Naive thymus-derived CD4-positive, alpha-beta T cell (primary cell): ENCODE measurements at regions not wholly inside any gene's neighbourhood (a gene's known extent, or its start where the extent isn't known, plus 50 kb on each side); places are given as distances from the start of the nearest gene placed in this dataset.

Experiments
- ATAC-seq: fragments of 150-1000 bp; cut with Tn5 transposase; 2 replicates; pipeline ENCODE4 v1.10.0; 2021; ENCODE audit warnings: mild to moderate bottlenecking, moderate library complexity
- CTCF ChIA-PET: fragments of 350-600 bp; sonication (Branson Sonifier 250); formaldehyde crosslinking; loops from one replicate; lab custom pipeline; 2021; ENCODE audit warnings: antibody characterized with exemption; lab: Charles Lee
- POLR2A ChIA-PET: fragments of 350-600 bp; sonication (Branson Sonifier 250); formaldehyde crosslinking; loops from one replicate; lab custom pipeline; 2021; ENCODE audit warnings: antibody characterized with exemption, inconsistent platforms; lab: Charles Lee
- DNase-seq, 9 donors: peaks; one replicate each; pipeline versions ENCODE4 v3.0.0 to v3.0.0-alpha.2; 2020 to 2022; ENCODE audit warnings: mixed read lengths in 1 of 9
- H3K27ac ChIP-seq: one replicate; pipeline ENCODE4 v1.7.0; 2013; ENCODE audit warnings: mild to moderate bottlenecking, low read depth, low read length, moderate library complexity
- H3K27me3 ChIP-seq, 2 donors: one replicate each; pipeline ENCODE4 v1.7.0; 2013; ENCODE audit warnings: low read length in 2 of 2, mild to moderate bottlenecking in 2 of 2, moderate library complexity in 2 of 2; ENCODE audit not compliant: control insufficient read depth in 2 of 2, insufficient read depth in 2 of 2
- H3K36me3 ChIP-seq, 3 experiments: 1 replicate in 2 of 3; 2 replicates in 1 of 3; pipeline ENCODE4 v1.7.0; 2013; ENCODE audit warnings: low read length in 3 of 3, mild to moderate bottlenecking in 3 of 3, moderate library complexity in 1 of 3; ENCODE audit not compliant: insufficient read depth in 3 of 3, control insufficient read depth in 2 of 3
- H3K4me1 ChIP-seq, 2 donors: one replicate each; pipeline ENCODE4 v1.7.0; 2013; ENCODE audit warnings: low read length in 2 of 2, mild to moderate bottlenecking in 2 of 2, moderate library complexity in 1 of 2; ENCODE audit not compliant: control insufficient read depth in 2 of 2, insufficient read depth in 2 of 2
- H3K4me3 ChIP-seq: 2 replicates; pipeline ENCODE4 v1.7.0; 2013; ENCODE audit warnings: mild to moderate bottlenecking, low read length
- H3K9me3 ChIP-seq, 3 experiments: 1 replicate in 2 of 3; 2 replicates in 1 of 3; pipeline ENCODE4 v1.7.0; 2013; ENCODE audit warnings: low read length in 3 of 3; ENCODE audit not compliant: control insufficient read depth in 2 of 3
- H3K27ac Mint-ChIP-seq, 9 donors: one replicate each; pipeline ENCODE4 v1.8.0; 2020 to 2022; ENCODE audit warnings: mixed read lengths in 9 of 9, mild to moderate bottlenecking in 8 of 9, moderate library complexity in 5 of 9, inconsistent platforms in 2 of 9
- H3K27me3 Mint-ChIP-seq, 5 donors: one replicate each; pipeline ENCODE4 v1.8.0; 2021 to 2022; ENCODE audit warnings: mixed read lengths in 5 of 5, mild to moderate bottlenecking in 1 of 5
- H3K36me3 Mint-ChIP-seq, 5 donors: one replicate each; pipeline ENCODE4 v1.8.0; 2020 to 2022; ENCODE audit warnings: mixed read lengths in 5 of 5, mild to moderate bottlenecking in 3 of 5, inconsistent platforms in 1 of 5
- H3K4me1 Mint-ChIP-seq, 7 donors: one replicate each; pipeline ENCODE4 v1.8.0; 2020 to 2022; ENCODE audit warnings: mixed read lengths in 7 of 7, mild to moderate bottlenecking in 3 of 7, inconsistent platforms in 1 of 7
- H3K4me3 Mint-ChIP-seq, 10 donors: one replicate each; pipeline ENCODE4 v1.8.0; 2020 to 2022; ENCODE audit warnings: mild to moderate bottlenecking in 10 of 10, mixed read lengths in 10 of 10, moderate library complexity in 6 of 10, inconsistent platforms in 2 of 10
- H3K9me3 Mint-ChIP-seq, 11 donors: one replicate each; pipeline ENCODE4 v1.8.0; 2020 to 2022; ENCODE audit warnings: mixed read lengths in 11 of 11, mild to moderate bottlenecking in 4 of 11, inconsistent platforms in 1 of 11, moderate library complexity in 1 of 11
- intact Hi-C, 2 donors: fragments of 100-400 bp; cut with micrococcal nuclease; formaldehyde crosslinking; loops; one replicate each; pipeline ENCODE4 v1.15.1; 2023

DNA sequence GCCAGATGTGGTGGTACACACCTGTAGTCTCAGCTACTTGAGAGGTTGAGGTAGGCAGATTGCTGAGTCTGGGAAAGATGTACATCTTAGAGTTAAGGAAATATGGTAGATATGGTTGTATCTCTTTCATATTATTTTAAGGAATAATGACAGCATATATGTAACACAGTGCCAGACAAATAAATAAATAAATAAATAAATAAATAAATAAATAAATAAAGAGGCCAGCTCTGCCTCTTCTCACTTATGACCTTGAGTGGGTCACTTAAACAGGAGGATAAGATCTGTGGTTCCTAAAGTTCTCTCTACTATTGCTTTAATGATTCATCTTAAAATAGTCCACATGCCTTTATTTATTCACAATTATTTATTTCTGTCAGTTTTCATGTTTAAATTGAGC lies 890.9 kb upstream of the TENM4 start:
- H3K9me3 Mint-ChIP-seq = peaks cover 0 to 22% (median 5%) of the 10 kb centered on the region in 11 donors
- Histone ChIP-seq H3K27me3 (no peaks in the 10 kb centered on the region), H3K9me3 (no peaks in the 10 kb centered on the region), H3K4me1 (no peaks in the 10 kb centered on the region), H3K27ac (no peak overlapping the region), H3K36me3 (no peaks in the 10 kb centered on the region), H3K4me3 (no peak overlapping the region)
- ChIA-PET CTCF (no interaction called here), POLR2A (no interaction called here)
- H3K4me1 Mint-ChIP-seq = no peaks in the 10 kb centered on the region
- no peak overlapping the region for H3K4me3 Mint-ChIP-seq
- H3K27ac Mint-ChIP-seq = no peak overlapping the region
- DNase-seq (no peak), ATAC-seq (no peak)
- intact Hi-C loops = no loop called here
- no peaks in the 10 kb centered on the region for H3K36me3 Mint-ChIP-seq
- no peaks in the 10 kb centered on the region for H3K27me3 Mint-ChIP-seq

DNA sequence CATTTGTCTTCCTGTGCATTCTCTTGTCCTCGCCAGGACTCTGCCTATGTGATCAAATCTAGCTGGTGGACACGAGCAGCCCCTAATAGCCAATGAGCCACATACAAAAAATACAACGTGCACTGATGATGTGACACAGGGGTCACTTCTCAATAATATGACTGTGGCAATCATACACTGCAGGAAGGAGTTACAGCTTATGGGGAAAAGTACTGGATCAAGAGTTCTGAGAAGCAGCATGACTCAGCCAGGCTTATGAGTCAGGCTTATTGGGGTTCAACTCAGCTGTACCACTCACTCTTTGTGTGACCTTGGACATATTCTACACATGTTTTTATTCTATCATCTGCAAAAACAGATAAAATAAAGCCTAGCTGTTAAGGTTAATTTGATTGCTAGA lies 889.4 kb upstream of the TENM4 start:
- CTCF ChIA-PET = no interaction called here
- H3K36me3 Mint-ChIP-seq = no peaks in the 10 kb centered on the region
- no peaks in the 10 kb centered on the region for H3K27me3 Mint-ChIP-seq
- Histone ChIP-seq H3K27ac (no peak overlapping the region), H3K36me3 (no peaks in the 10 kb centered on the region), H3K4me3 (no peak overlapping the region), H3K27me3 (no peaks in the 10 kb centered on the region), H3K4me1 (no peaks in the 10 kb centered on the region), H3K9me3 (no peaks in the 10 kb centered on the region)
- H3K4me1 Mint-ChIP-seq = no peaks in the 10 kb centered on the region
- no peak overlapping the region for H3K27ac Mint-ChIP-seq
- intact Hi-C loops = no loop called here
- ATAC-seq (no peak), DNase-seq (no peak)
- H3K9me3 Mint-ChIP-seq = peaks cover 0 to 22% (median 5%) of the 10 kb centered on the region in 11 donors
- H3K4me3 Mint-ChIP-seq = no peak overlapping the region
- POLR2A ChIA-PET = no interaction called here

DNA sequence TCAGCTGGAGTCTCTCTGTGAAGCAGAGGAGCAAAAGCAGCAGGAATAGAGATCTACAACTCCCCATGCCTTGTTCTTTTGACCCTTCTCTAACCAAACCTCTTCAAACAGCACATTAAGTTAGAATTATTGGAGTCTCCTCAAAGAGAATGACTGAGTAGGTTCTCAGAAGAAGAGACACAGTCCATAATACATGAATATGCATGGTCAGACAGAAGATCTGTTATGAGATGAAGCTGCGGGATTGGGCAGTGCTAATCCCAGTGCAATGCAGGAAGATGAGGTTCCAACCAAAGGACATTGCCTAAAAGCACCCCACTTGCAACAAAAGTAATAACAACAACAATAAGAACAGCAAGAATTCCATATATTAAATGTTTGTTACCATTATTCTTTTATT lies 887.9 kb upstream of the TENM4 start:
- no peak overlapping the region for H3K4me3 ChIP-seq
- POLR2A ChIA-PET = no interaction called here
- no peak overlapping the region for H3K4me3 Mint-ChIP-seq

DNA sequence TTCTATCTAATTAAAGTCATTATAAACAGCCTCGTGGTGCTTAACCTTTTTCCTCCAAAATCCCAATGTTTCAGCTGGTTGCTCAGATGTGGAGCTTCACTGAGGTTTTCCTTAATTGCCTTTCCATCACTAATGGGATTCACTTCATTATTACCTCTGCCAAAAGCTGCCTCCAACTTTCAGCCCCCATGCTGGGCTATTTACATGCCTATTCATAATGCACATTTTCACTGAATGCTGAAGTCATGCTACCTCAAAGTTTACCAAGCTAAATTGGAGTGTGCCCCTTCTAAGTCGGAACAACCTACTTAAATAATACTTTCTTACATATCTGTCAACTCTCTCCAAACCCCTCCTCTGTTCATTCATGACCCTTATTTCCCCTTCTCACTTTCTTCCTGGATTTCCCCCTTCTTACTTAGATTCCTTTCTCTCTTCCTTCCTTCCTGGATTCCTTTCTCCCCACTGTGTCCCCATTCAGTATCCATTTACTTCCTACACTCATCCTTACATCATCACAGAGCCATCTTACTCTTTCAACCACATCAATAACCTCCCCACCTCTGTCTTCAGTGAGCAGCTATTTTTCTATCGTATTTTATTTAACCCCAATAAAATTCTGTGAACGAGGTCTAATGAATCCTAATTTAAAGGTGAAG lies 887.3 kb upstream of the TENM4 start:
- Histone ChIP-seq H3K9me3 (no peaks in the 10 kb centered on the region), H3K36me3 (no peaks in the 10 kb centered on the region), H3K27ac (no peak overlapping the region), H3K27me3 (no peaks in the 10 kb centered on the region), H3K4me1 (no peaks in the 10 kb centered on the region), H3K4me3 (no peak overlapping the region)
- DNase-seq (no peak), ATAC-seq (no peak)
- H3K9me3 Mint-ChIP-seq = peaks cover 0 to 20% (median 3%) of the 10 kb centered on the region in 11 donors
- no peaks in the 10 kb centered on the region for H3K27me3 Mint-ChIP-seq
- POLR2A ChIA-PET = no interaction called here
- no peaks in the 10 kb centered on the region for H3K36me3 Mint-ChIP-seq
- H3K4me1 Mint-ChIP-seq = no peaks in the 10 kb centered on the region
- no peak overlapping the region for H3K27ac Mint-ChIP-seq
- no peak overlapping the region for H3K4me3 Mint-ChIP-seq
- CTCF ChIA-PET = no interaction called here
- intact Hi-C loops = no loop called here

More for the DNA sequence above, 887.9 kb upstream of the TENM4 start:
- intact Hi-C loops = no loop called here
- no peak overlapping the region for H3K27ac Mint-ChIP-seq
- Histone ChIP-seq H3K27me3 (no peaks in the 10 kb centered on the region), H3K9me3 (no peaks in the 10 kb centered on the region), H3K36me3 (no peaks in the 10 kb centered on the region), H3K27ac (no peak overlapping the region), H3K4me1 (no peaks in the 10 kb centered on the region)
- peaks cover 0 to 23% (median 6%) of the 10 kb centered on the region in 11 donors for H3K9me3 Mint-ChIP-seq
- H3K4me1 Mint-ChIP-seq = no peaks in the 10 kb centered on the region
- ATAC-seq (no peak), DNase-seq (no peak)
- CTCF ChIA-PET = no interaction called here
- H3K27me3 Mint-ChIP-seq = no peaks in the 10 kb centered on the region
- H3K36me3 Mint-ChIP-seq = no peaks in the 10 kb centered on the region

DNA sequence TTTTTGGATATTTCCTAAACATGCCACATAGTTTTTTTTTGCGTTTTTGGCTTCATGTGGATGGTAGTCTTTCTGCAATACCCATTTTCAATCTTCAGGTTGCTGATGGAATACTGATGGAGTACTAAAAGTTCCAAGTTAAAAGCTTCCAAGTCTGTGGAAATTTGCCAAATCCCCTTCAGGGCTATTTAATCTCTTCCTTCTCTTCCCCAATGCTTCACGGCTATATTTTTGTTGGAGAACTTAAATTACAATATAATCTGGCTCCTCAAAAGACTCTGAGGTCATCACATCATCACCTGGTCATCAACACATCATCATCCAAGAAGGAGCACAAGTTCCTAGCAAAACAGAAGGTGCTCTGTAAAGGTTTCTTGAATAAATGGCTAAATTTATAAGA lies 881.0 kb upstream of the TENM4 start:
- POLR2A ChIA-PET = no interaction called here
- CTCF ChIA-PET = no interaction called here
- intact Hi-C loops = no loop called here
- no peak for ATAC-seq
- Mint-ChIP-seq H3K36me3 (no peaks in the 10 kb centered on the region), H3K9me3 (peaks cover 2 to 18% (median 5%) of the 10 kb centered on the region in 11 donors), H3K4me1 (no peaks in the 10 kb centered on the region), H3K27me3 (no peaks in the 10 kb centered on the region), H3K4me3 (no peak overlapping the region), H3K27ac (no peak overlapping the region)
- no peak for DNase-seq
- Histone ChIP-seq H3K4me3 (no peak overlapping the region), H3K27ac (no peak overlapping the region), H3K9me3 (no peaks in the 10 kb centered on the region), H3K27me3 (no peaks in the 10 kb centered on the region), H3K36me3 (no peaks in the 10 kb centered on the region), H3K4me1 (no peaks in the 10 kb centered on the region)

DNA sequence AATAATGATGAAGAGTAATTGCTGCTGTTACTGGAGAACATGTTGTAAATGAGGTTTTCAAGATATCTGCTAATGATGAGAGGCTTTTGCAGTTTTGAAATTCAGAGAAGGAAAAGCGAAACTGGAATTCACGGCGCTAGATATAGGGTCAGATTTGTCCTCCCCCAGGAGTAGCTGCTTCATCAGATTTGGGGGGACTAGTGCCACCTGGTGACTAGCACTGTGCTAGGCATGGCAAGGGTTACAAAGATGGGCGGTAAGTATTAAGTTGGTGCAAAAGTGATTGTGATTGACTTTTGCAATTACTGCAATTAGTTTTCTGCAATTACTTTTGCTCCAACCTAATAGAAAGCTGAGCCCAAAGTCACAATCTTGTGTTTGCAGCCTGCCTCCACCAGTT lies 879.9 kb upstream of the TENM4 start:
- ChIA-PET POLR2A (no interaction called here), CTCF (no interaction called here)
- Mint-ChIP-seq H3K4me3 (no peak overlapping the region), H3K27me3 (no peaks in the 10 kb centered on the region), H3K9me3 (peaks cover 2 to 18% (median 7%) of the 10 kb centered on the region in 11 donors), H3K4me1 (no peaks in the 10 kb centered on the region), H3K36me3 (peaks cover 0 to 3% (median 0%) of the 10 kb centered on the region in 5 donors), H3K27ac (no peak overlapping the region)
- H3K27me3 ChIP-seq = no peaks in the 10 kb centered on the region
- no peak overlapping the region for H3K4me3 ChIP-seq
- intact Hi-C loops = no loop called here
- DNase-seq (no peak), ATAC-seq (no peak)
- H3K27ac ChIP-seq = no peak overlapping the region
- H3K36me3 ChIP-seq = no peaks in the 10 kb centered on the region
- H3K4me1 ChIP-seq = no peaks in the 10 kb centered on the region
- no peaks in the 10 kb centered on the region for H3K9me3 ChIP-seq

DNA sequence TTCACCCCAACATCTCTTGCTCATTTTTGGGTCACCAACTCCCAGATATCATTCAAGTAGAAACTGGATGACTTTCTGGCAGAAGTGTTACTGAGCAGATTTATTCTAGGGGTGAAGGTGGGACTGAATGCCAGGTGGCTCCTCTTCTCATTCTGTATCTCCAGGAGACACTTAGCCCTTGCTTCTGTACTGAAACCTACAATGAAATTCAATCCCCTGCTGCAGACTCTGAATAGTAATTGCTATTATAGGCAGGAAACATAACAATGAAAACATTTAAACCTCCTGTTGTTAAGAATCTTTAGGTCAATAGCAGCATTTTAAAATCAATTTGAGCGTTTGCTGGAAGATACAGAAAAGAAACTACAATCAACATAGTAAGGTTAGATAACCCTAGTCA lies 879.4 kb upstream of the TENM4 start:
- H3K4me3 ChIP-seq = no peak overlapping the region
- CTCF ChIA-PET = no interaction called here
- no peak for ATAC-seq
- H3K9me3 Mint-ChIP-seq = peaks cover 3 to 18% (median 6%) of the 10 kb centered on the region in 11 donors
- H3K4me1 ChIP-seq = no peaks in the 10 kb centered on the region
- intact Hi-C loops = no loop called here
- H3K27ac ChIP-seq = no peak overlapping the region
- H3K9me3 ChIP-seq = no peaks in the 10 kb centered on the region
- DNase-seq = no peak
- no peaks in the 10 kb centered on the region for H3K27me3 ChIP-seq
- no peak overlapping the region for H3K27ac Mint-ChIP-seq
- no peak overlapping the region for H3K4me3 Mint-ChIP-seq
- H3K4me1 Mint-ChIP-seq = no peaks in the 10 kb centered on the region
- POLR2A ChIA-PET = no interaction called here
- peaks cover 0 to 3% (median 0%) of the 10 kb centered on the region in 5 donors for H3K36me3 Mint-ChIP-seq
- H3K27me3 Mint-ChIP-seq = no peaks in the 10 kb centered on the region
- H3K36me3 ChIP-seq = no peaks in the 10 kb centered on the region
